SK-N-SH (cell line): ENCODE measurements at regions not wholly inside any gene's neighbourhood (a gene's known extent, or its start where the extent isn't known, plus 50 kb on each side); places are given as distances from the start of the nearest gene placed in this dataset.

Experiments
- CTCF ChIP-seq: fragments of 200-600 bp; sonication (generic); IDR thresholded peaks from 2 replicates; pipeline ENCODE4 v1.6.1; 2017; ENCODE audit warnings: antibody characterized with exemption, mild to moderate bottlenecking, moderate library complexity
- EP300 ChIP-seq, 2 experiments: IDR thresholded peaks; 2 replicates each; pipeline versions ENCODE4 v1.4.0 to v1.6.1; 2012; ENCODE audit warnings: borderline replicate concordance in 1 of 2, low read depth in 1 of 2, low read length in 1 of 2
- FOXJ3 ChIP-seq: sonication (generic); formaldehyde crosslinking; IDR thresholded peaks from 2 replicates; pipeline ENCODE4 v1.5.1; 2020; ENCODE audit warnings: mild to moderate bottlenecking, missing genetic modification reagents
- MXI1 ChIP-seq: IDR thresholded peaks from 2 replicates; pipeline ENCODE4 v1.6.1; 2012; ENCODE audit warnings: mild to moderate bottlenecking, low read depth, low read length, improper control_type of control experiment
- PBX3 ChIP-seq: IDR thresholded peaks from 2 replicates; pipeline ENCODE4; 2012
- POLR2AphosphoS5 ChIP-seq: IDR thresholded peaks from 2 replicates; pipeline ENCODE4 v1.6.1; 2012; ENCODE audit warnings: low read depth, low read length
- RAD21 ChIP-seq: IDR thresholded peaks from 2 replicates; pipeline ENCODE4 v1.6.1; 2012; ENCODE audit warnings: mild to moderate bottlenecking, low read length
- RFX5 ChIP-seq: IDR thresholded peaks from 2 replicates; pipeline ENCODE4 v1.6.1; 2012; ENCODE audit warnings: mild to moderate bottlenecking, improper control_type of control experiment, low read length
- RXRA ChIP-seq: IDR thresholded peaks from 2 replicates; pipeline ENCODE4 v1.4.0; 2012; ENCODE audit warnings: low read depth, mild to moderate bottlenecking, borderline replicate concordance
- TAF1 ChIP-seq: IDR thresholded peaks from 2 replicates; pipeline ENCODE4 v1.6.1; 2012; ENCODE audit warnings: low read depth, mild to moderate bottlenecking, low read length, moderate library complexity, borderline replicate concordance
- USF2 ChIP-seq: fragments of 150-350 bp; IDR thresholded peaks from 2 replicates; pipeline ENCODE4 v1.6.1; 2017; ENCODE audit warnings: antibody characterized with exemption, low read length, low read depth, borderline replicate concordance
- YY1 ChIP-seq: IDR thresholded peaks from 2 replicates; pipeline ENCODE4 v1.4.0; 2012; ENCODE audit warnings: low read depth, mild to moderate bottlenecking
- TF ChIP-seq, protein P1 (sequence below): IDR thresholded peaks from 2 replicates; pipeline ENCODE4 v1.4.0; 2012; ENCODE audit warnings: low read depth
- TF ChIP-seq, protein P2 (sequence below): IDR thresholded peaks from 2 replicates; pipeline ENCODE4 v1.6.1; 2012; ENCODE audit warnings: mild to moderate bottlenecking, low read depth, low read length, moderate library complexity

- TF ChIP-seq USF2, result no peak
- TF ChIP-seq CTCF, result no peak
- TF ChIP-seq MXI1, result no peak
- no peak for TF ChIP-seq YY1
- TF ChIP-seq FOXJ3 (CRISPR knock-in tag), result no peak
- no peak for TF ChIP-seq RFX5
- no peak for TF ChIP-seq TAF1
- TF ChIP-seq POLR2AphosphoS5, result no peak
- TF ChIP-seq, protein P1, sequence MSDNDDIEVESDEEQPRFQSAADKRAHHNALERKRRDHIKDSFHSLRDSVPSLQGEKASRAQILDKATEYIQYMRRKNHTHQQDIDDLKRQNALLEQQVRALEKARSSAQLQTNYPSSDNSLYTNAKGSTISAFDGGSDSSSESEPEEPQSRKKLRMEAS, result no peak
- TF ChIP-seq, protein P2, sequence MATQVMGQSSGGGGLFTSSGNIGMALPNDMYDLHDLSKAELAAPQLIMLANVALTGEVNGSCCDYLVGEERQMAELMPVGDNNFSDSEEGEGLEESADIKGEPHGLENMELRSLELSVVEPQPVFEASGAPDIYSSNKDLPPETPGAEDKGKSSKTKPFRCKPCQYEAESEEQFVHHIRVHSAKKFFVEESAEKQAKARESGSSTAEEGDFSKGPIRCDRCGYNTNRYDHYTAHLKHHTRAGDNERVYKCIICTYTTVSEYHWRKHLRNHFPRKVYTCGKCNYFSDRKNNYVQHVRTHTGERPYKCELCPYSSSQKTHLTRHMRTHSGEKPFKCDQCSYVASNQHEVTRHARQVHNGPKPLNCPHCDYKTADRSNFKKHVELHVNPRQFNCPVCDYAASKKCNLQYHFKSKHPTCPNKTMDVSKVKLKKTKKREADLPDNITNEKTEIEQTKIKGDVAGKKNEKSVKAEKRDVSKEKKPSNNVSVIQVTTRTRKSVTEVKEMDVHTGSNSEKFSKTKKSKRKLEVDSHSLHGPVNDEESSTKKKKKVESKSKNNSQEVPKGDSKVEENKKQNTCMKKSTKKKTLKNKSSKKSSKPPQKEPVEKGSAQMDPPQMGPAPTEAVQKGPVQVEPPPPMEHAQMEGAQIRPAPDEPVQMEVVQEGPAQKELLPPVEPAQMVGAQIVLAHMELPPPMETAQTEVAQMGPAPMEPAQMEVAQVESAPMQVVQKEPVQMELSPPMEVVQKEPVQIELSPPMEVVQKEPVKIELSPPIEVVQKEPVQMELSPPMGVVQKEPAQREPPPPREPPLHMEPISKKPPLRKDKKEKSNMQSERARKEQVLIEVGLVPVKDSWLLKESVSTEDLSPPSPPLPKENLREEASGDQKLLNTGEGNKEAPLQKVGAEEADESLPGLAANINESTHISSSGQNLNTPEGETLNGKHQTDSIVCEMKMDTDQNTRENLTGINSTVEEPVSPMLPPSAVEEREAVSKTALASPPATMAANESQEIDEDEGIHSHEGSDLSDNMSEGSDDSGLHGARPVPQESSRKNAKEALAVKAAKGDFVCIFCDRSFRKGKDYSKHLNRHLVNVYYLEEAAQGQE, result no peak
- no peak for TF ChIP-seq RXRA
- TF ChIP-seq EP300 (IDR thresholded peaks at IDR 0.05; ENCODE audit: borderline replicate concordance in 1 of 2, low read depth in 1 of 2, low read length in 1 of 2), result no peak
- TF ChIP-seq PBX3, result no peak
- TF ChIP-seq RAD21, result no peak
Measured at GRCh38 chr7:35548291-35548690, 146.6 kb downstream of the HERPUD2 start.
